ENCODE measurements at regions not wholly inside any gene's neighbourhood (a gene's known extent, or its start where the extent isn't known, plus 50 kb on each side); places are given as distances from the start of the nearest gene placed in this dataset.

DNA sequence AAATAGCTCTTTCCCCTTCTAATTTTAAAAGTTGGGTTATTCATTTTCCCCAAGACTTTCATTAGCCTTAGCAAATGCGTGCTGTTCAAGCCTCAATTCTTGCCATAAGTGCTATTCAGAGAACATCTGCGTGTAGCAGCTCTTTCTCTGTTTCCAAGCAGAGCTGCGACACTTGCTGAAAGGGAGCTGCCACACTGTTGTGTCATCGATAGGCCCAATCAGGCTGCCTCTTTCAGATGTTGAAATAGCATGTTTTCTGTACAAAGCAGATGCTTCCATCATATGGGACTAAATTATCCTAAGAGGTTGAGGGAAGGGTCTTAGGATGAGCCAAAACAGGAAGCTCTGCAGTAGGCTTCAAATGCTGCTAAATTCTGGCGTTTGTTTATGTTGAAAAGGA, 220.9 kb upstream of the CDC14C start:
- TF ChIP-seq, protein P1, sequence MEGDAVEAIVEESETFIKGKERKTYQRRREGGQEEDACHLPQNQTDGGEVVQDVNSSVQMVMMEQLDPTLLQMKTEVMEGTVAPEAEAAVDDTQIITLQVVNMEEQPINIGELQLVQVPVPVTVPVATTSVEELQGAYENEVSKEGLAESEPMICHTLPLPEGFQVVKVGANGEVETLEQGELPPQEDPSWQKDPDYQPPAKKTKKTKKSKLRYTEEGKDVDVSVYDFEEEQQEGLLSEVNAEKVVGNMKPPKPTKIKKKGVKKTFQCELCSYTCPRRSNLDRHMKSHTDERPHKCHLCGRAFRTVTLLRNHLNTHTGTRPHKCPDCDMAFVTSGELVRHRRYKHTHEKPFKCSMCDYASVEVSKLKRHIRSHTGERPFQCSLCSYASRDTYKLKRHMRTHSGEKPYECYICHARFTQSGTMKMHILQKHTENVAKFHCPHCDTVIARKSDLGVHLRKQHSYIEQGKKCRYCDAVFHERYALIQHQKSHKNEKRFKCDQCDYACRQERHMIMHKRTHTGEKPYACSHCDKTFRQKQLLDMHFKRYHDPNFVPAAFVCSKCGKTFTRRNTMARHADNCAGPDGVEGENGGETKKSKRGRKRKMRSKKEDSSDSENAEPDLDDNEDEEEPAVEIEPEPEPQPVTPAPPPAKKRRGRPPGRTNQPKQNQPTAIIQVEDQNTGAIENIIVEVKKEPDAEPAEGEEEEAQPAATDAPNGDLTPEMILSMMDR (IDR thresholded peaks at IDR 0.05) = no peak
- TF ChIP-seq POLR2A (IDR thresholded peaks at IDR 0.05) = no peak
- Histone ChIP-seq H3K27me3 (no peaks in the 10 kb centered on the region), H3K4me1 (no peaks in the 10 kb centered on the region), H3K4me3 (replicated peaks in 1 of 3) (no peak overlapping the region), H3K27ac (no peak overlapping the region), H3K9me3 (no peaks in the 10 kb centered on the region), H3K36me3 (no peaks in the 10 kb centered on the region)
- no peak for DNase-seq
- intact Hi-C loops (cut with DNase I) = no loop called here
- WGBS, 2 donors = 76 to 78% methylated on average over 5 of the region's 5 CpGs

DNA sequence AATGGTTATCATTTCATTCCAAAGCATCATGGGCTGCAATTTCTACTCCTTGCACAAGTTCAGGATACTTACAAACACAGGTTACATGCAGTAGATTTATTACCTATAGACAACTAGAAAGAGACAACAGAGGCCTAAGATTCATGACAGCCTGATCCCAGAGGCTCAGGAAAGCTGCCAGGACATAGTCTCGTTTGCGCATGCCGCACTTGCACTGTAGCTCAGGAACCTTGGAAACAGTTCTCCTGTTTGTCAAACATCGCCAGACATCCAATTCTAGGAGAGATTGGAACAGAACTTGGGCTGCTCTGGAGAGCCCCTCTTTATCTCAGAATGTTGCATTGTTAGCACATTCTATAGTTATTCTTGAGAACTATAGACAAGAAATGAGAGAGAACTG, 216.2 kb upstream of the CDC14C start:
- TF ChIP-seq, protein P1 (IDR thresholded peaks at IDR 0.05) = no peak
- TF ChIP-seq POLR2A (IDR thresholded peaks at IDR 0.05) = no peak
- intact Hi-C loops (cut with DNase I) = no loop called here
- H3K27me3 ChIP-seq = no peaks in the 10 kb centered on the region
- no peak overlapping the region for H3K4me3 ChIP-seq (replicated peaks in 1 of 3)
- no peaks in the 10 kb centered on the region for H3K9me3 ChIP-seq
- H3K36me3 ChIP-seq = no peaks in the 10 kb centered on the region
- H3K4me1 ChIP-seq = no peaks in the 10 kb centered on the region
- H3K27ac ChIP-seq = no peak overlapping the region
- no peak for DNase-seq
- 85 to 90% methylated on average over 4 of the region's 4 CpGs for WGBS, 2 donors

DNA sequence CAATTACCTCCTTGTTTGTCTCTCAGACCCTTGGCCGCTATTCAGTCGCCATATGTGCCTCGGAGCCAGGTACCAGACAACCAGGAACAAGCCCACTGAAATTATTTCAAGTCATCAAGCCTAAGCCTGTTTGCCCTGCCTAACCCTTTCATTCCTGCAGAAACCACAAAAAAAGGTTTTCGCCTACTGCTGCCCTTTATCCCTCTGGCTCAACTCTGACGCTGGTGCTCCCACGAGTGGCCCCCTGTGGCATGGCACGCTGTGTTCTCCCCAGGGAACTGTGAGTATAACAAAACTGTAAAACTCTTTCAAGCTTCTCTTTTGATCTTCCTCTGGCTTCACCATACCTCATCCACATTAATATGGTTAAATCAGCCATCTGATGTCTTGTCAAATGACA, 215.7 kb upstream of the CDC14C start:
- Histone ChIP-seq H3K27ac (no peak overlapping the region), H3K27me3 (no peaks in the 10 kb centered on the region), H3K9me3 (no peaks in the 10 kb centered on the region), H3K36me3 (no peaks in the 10 kb centered on the region), H3K4me3 (replicated peaks in 1 of 3) (no peak overlapping the region), H3K4me1 (no peaks in the 10 kb centered on the region)
- TF ChIP-seq, protein P1 (IDR thresholded peaks at IDR 0.05) = no peak
- no peak for TF ChIP-seq POLR2A (IDR thresholded peaks at IDR 0.05)
- 38 to 50% methylated on average over 7 of the region's 7 CpGs for WGBS, 2 donors
- intact Hi-C loops (cut with DNase I) = no loop called here
- DNase-seq = no peak

DNA sequence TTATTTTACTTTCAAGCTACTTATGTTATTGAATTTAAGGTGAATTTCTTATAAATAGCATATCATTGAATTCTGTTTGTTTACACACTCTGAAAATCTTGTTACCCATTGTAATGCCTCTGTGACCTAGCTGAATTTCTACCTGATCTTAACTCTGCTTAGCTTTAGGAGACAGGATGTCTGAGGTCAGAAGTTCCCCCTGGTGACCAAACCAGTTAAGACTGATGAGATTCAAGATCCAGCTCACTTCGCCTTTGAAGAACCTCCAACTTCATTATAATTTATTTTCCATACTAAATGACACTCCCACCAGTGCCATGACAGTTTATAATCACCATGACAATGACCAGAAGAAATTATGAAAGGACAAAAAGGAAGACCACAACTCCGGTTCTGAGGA, 213.4 kb upstream of the CDC14C start:
- TF ChIP-seq POLR2A (IDR thresholded peaks at IDR 0.05) = no peak
- TF ChIP-seq, protein P1 (IDR thresholded peaks at IDR 0.05) = no peak
- DNase-seq = no peak
- Histone ChIP-seq H3K36me3 (no peaks in the 10 kb centered on the region), H3K27me3 (no peaks in the 10 kb centered on the region), H3K4me3 (replicated peaks in 1 of 3) (no peak overlapping the region), H3K9me3 (no peaks in the 10 kb centered on the region), H3K4me1 (no peaks in the 10 kb centered on the region), H3K27ac (no peak overlapping the region)
- intact Hi-C loops (cut with DNase I) = no loop called here
- 75 to 86% methylated on average over 2 of the region's 2 CpGs for WGBS, 2 donors

DNA sequence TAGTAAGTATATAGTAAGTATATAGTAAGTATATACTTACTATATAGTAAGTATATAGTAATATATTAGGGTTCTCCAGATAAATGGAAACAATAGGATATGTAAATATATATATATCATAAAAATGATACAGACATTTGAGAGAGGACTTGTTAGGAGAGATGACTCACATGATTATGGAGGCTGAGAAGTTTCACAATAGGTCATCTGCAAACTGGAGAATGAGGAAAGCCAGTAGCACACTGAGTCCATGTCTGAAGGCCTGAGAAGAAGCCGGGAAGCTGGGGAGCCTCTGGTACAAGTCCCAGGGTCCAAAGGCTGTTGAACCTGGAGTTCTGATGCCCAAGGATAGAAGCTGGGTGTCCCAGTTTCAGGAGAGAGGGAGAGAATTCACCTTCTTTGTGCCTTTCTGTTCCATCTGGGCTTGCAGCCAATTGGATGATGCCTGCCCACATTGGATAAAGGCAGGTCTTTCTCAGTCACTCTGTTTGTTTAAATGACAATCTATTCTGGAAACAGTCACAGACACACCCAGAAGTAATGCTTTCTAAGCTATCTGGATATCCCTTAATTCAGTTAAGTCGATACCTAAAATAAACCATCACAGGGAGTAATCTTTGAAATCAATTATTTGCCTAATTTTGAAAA, 205.5 kb upstream of the CDC14C start:
- H3K4me3 ChIP-seq (replicated peaks in 1 of 3) = no peak overlapping the region
- DNase-seq = no peak
- WGBS, 2 donors = 86 to 87% methylated on average over 2 of the region's 2 CpGs
- no peaks in the 10 kb centered on the region for H3K9me3 ChIP-seq
- H3K4me1 ChIP-seq = no peaks in the 10 kb centered on the region
- no peak for TF ChIP-seq POLR2A (IDR thresholded peaks at IDR 0.05)
- TF ChIP-seq, protein P1 (IDR thresholded peaks at IDR 0.05) = no peak
- H3K36me3 ChIP-seq = no peaks in the 10 kb centered on the region
- H3K27me3 ChIP-seq = no peaks in the 10 kb centered on the region
- H3K27ac ChIP-seq = no peak overlapping the region
- intact Hi-C loops (cut with DNase I) = no loop called here

Data from thyroid gland (tissue), 4 donors.